ENCODE measurements at regions not wholly inside any gene's neighbourhood (a gene's known extent, or its start where the extent isn't known, plus 50 kb on each side); places are given as distances from the start of the nearest gene placed in this dataset.

GRCh38 chr12:127655691-127656090 lies 611.3 kb upstream of the TMEM132C start:
- DNase-seq (peak; percentile 52), ATAC-seq (peak; percentile 37)
- ChIA-PET CTCF (no interaction called here), POLR2A (ENCODE audit: unreplicated experiment) (no interaction called here)
- Histone ChIP-seq H3K4me2 (ENCODE audit: low read length) (no peak overlapping the region), H3K27ac (ENCODE audit: low read length) (no peak overlapping the region), H3K79me2 (ENCODE audit: low read length) (no peaks in the 10 kb centered on the region), H3K36me3 (ENCODE audit: low read depth, low read length) (no peaks in the 10 kb centered on the region), H3K27me3 (ENCODE audit: low read length) (peaks cover 49% of the 10 kb centered on the region), H3F3A (ENCODE audit: low read length, unreplicated experiment) (no peaks in the 10 kb centered on the region), H3K9ac (ENCODE audit: low read length) (no peak overlapping the region), H3K4me1 (ENCODE audit: insufficient read depth, low read length) (0 out of 2 replicates have a peak, but pooled peaks cover 5% of the 10 kb centered on the region), H3K4me3 (ENCODE audit: low read length) (no peak overlapping the region), H2AFZ (ENCODE audit: low read length) (no peak overlapping the region), H3K9me2 (replicated peaks; ENCODE audit: low read length) (no peaks in the 10 kb centered on the region), H3K9me3 (ENCODE audit: low read length) (no peaks in the 10 kb centered on the region), H4K20me1 (ENCODE audit: low read length) (no peaks in the 10 kb centered on the region)
- intact Hi-C loops (cut with micrococcal nuclease): no loop called here
- TF ChIP-seq CTCF (conservative IDR thresholded peaks at IDR 0.05; ENCODE audit: low read depth, low read length): no peak
- no peak for TF ChIP-seq EZH2 (IDR thresholded peaks at IDR 0.05; ENCODE audit: low read length, unreplicated experiment)
- TF ChIP-seq EZH2phosphoT487 (IDR thresholded peaks at IDR 0.05; ENCODE audit: borderline replicate concordance, low read length): no peak
- no TSS peak for BruUV-seq (replicated peaks)

DNA sequence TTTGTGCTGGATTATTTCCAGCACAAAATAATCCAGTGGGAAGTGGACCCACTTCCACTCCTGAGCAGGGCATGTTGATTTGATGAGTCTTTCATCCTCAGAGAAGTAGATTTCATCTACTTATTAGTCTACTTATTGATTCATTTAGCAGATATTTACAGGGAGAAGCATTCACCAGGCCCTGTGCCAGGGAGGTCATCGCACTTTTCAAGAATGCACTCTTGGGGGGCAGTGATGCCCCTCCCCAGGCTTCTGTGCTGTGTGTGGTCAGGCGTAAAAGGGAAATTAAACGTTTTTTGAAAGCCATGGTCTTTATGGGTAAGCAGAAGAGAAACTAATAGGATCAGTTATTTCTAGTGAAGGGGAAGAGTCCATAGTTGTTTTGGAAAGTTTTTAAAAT lies 610.7 kb upstream of the TMEM132C start:
- Histone ChIP-seq H3K9me3 (ENCODE audit: low read length) (no peaks in the 10 kb centered on the region), H3K27me3 (ENCODE audit: low read length) (peaks cover 54% of the 10 kb centered on the region), H3K9ac (ENCODE audit: low read length) (no peak overlapping the region), H3K4me1 (ENCODE audit: insufficient read depth, low read length) (0 out of 2 replicates have a peak, but pooled peaks cover 5% of the 10 kb centered on the region), H3K36me3 (ENCODE audit: low read depth, low read length) (no peaks in the 10 kb centered on the region), H3K9me2 (replicated peaks; ENCODE audit: low read length) (no peaks in the 10 kb centered on the region), H4K20me1 (ENCODE audit: low read length) (no peaks in the 10 kb centered on the region), H3K27ac (ENCODE audit: low read length) (no peak overlapping the region), H3F3A (ENCODE audit: low read length, unreplicated experiment) (no peaks in the 10 kb centered on the region), H3K79me2 (ENCODE audit: low read length) (no peaks in the 10 kb centered on the region), H3K4me3 (ENCODE audit: low read length) (no peak overlapping the region), H3K4me2 (ENCODE audit: low read length) (no peak overlapping the region), H2AFZ (ENCODE audit: low read length) (no peak overlapping the region)
- DNase-seq: no peak
- no TSS peak for BruUV-seq (replicated peaks)
- ChIA-PET POLR2A (ENCODE audit: unreplicated experiment) (no interaction called here), CTCF (no interaction called here)
- intact Hi-C loops (cut with micrococcal nuclease): no loop called here
- no peak for ATAC-seq
- no peak for TF ChIP-seq EZH2 (IDR thresholded peaks at IDR 0.05; ENCODE audit: low read length, unreplicated experiment)
- no peak for TF ChIP-seq CTCF (conservative IDR thresholded peaks at IDR 0.05; ENCODE audit: low read depth, low read length)
- no peak for TF ChIP-seq EZH2phosphoT487 (IDR thresholded peaks at IDR 0.05; ENCODE audit: borderline replicate concordance, low read length)

DNA sequence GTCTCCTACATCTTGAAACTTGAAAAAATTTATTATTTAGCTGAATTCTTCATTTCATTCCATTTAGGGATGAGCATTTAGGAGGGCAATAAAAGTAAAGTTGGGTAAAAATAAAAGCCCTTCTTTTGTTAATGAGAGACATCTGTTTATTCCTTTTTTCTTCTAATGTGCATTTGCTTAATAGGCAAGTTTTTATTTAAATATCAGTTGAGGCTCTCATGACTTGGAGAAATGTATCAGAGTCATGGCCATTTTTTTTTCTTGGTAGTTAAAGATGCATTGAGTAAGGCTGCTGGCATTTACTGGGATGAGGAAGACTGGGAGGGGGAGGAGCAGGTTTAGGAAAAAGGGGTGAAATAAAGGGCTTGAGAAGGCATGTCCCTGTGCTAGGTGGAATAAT lies 609.9 kb upstream of the TMEM132C start:
- Histone ChIP-seq H3K79me2 (ENCODE audit: low read length) (no peaks in the 10 kb centered on the region), H3K4me3 (ENCODE audit: low read length) (no peak overlapping the region), H3K9me2 (replicated peaks; ENCODE audit: low read length) (no peaks in the 10 kb centered on the region), H3F3A (ENCODE audit: low read length, unreplicated experiment) (no peaks in the 10 kb centered on the region), H3K9ac (ENCODE audit: low read length) (no peak overlapping the region), H3K27ac (ENCODE audit: low read length) (no peak overlapping the region), H3K9me3 (ENCODE audit: low read length) (no peaks in the 10 kb centered on the region), H2AFZ (ENCODE audit: low read length) (no peak overlapping the region), H3K4me1 (ENCODE audit: insufficient read depth, low read length) (0 out of 2 replicates have a peak, but pooled peaks cover 5% of the 10 kb centered on the region), H3K4me2 (ENCODE audit: low read length) (no peak overlapping the region), H3K27me3 (ENCODE audit: low read length) (peaks cover 52% of the 10 kb centered on the region), H3K36me3 (ENCODE audit: low read depth, low read length) (no peaks in the 10 kb centered on the region), H4K20me1 (ENCODE audit: low read length) (no peaks in the 10 kb centered on the region)
- TF ChIP-seq EZH2phosphoT487 (IDR thresholded peaks at IDR 0.05; ENCODE audit: borderline replicate concordance, low read length) (no peak), CTCF (conservative IDR thresholded peaks at IDR 0.05; ENCODE audit: low read depth, low read length) (no peak), EZH2 (IDR thresholded peaks at IDR 0.05; ENCODE audit: low read length, unreplicated experiment) (no peak)
- no TSS peak for BruUV-seq (replicated peaks)
- DNase-seq (no peak), ATAC-seq (no peak)
- POLR2A ChIA-PET (ENCODE audit: unreplicated experiment): no interaction called here
- intact Hi-C loops (cut with micrococcal nuclease): no loop called here
- CTCF ChIA-PET: no interaction called here

Data from PC-3 (cell line).